ENCODE measurements at regions not wholly inside any gene's neighbourhood (a gene's known extent, or its start where the extent isn't known, plus 50 kb on each side); places are given as distances from the start of the nearest gene placed in this dataset.
"Not testable (repeated sequence)": the region's sequence is repeated elsewhere in the genome, so short reads cannot be mapped to it uniquely, and the experiment has no call there.

DNA sequence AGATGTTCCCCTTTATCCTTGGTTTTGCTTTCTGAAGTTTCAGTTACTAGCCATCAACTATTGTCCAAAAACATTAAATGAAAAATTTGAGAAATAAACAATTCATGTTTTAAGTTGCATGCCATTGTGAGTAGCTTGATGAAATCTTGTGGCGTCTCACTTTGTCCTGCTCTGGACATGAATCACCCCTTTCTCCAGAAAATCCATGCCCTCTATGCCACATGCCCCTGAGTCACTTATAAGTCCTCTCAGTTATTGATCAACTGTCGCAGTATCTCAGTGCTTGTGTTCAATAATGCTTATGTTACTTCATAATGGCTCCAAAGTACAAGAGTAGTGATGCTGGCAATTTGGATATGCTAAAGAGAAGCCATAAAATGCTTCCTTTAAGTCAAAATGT, 208.0 kb upstream of the FERD3L start:
- intact Hi-C loops (cut with DNase I; ENCODE audit: low total_unique reads) = no loop called here
- H3K36me3 ChIP-seq = no peaks in the 10 kb centered on the region
- no peak for DNase-seq
- H3K4me3 ChIP-seq = no peak overlapping the region
- no peak for TF ChIP-seq POLR2A (IDR thresholded peaks at IDR 0.05)
- TF ChIP-seq CTCF (IDR thresholded peaks at IDR 0.05 in 8 of 11, conservative IDR thresholded peaks at IDR 0.05 in 3 of 11) = no peak
- TF ChIP-seq POLR2AphosphoS5 (IDR thresholded peaks at IDR 0.05) = no peak
- 86 to 95% (median 91%) methylated on average over 2 of the region's 2 CpGs for WGBS, 5 donors
- no peaks in the 10 kb centered on the region for H3K27me3 ChIP-seq (replicated peaks in 1 of 7)
- H3K9me3 ChIP-seq = no peaks in the 10 kb centered on the region
- no peak overlapping the region for H3K27ac ChIP-seq
- H3K4me1 ChIP-seq = no peaks in the 10 kb centered on the region

DNA sequence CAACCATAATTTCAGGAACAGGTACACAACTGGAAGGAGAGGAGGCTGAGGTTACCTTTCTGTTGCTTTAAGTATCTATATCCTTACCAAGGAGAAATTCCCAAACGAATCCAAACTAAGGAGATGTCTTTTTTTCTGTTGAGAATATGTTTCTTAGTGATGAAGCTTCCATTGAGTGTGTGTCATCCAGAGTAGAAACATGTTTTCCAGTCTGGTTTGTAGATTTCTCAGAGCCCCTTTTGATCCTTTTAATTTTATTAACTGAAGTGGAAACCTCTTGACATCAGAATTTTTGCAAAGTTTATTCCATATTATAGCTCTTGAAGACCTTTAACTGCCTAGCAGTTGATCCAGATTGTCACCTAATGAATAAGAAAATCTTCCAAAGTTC, 207.1 kb upstream of the FERD3L start:
- no peak for DNase-seq
- no peak overlapping the region for H3K4me3 ChIP-seq
- H3K4me1 ChIP-seq = no peaks in the 10 kb centered on the region
- no peaks in the 10 kb centered on the region for H3K36me3 ChIP-seq
- intact Hi-C loops (cut with DNase I; ENCODE audit: low total_unique reads) = no loop called here
- TF ChIP-seq POLR2AphosphoS5 (IDR thresholded peaks at IDR 0.05) (no peak), POLR2A (IDR thresholded peaks at IDR 0.05) (no peak), CTCF (IDR thresholded peaks at IDR 0.05 in 8 of 11, conservative IDR thresholded peaks at IDR 0.05 in 3 of 11) (no peak)
- no peaks in the 10 kb centered on the region for H3K9me3 ChIP-seq
- WGBS, 5 donors = 14 to 53% (median 31%) methylated on average over 1 of the region's 1 CpG
- H3K27me3 ChIP-seq (replicated peaks in 1 of 7) = no peaks in the 10 kb centered on the region
- no peak overlapping the region for H3K27ac ChIP-seq

DNA sequence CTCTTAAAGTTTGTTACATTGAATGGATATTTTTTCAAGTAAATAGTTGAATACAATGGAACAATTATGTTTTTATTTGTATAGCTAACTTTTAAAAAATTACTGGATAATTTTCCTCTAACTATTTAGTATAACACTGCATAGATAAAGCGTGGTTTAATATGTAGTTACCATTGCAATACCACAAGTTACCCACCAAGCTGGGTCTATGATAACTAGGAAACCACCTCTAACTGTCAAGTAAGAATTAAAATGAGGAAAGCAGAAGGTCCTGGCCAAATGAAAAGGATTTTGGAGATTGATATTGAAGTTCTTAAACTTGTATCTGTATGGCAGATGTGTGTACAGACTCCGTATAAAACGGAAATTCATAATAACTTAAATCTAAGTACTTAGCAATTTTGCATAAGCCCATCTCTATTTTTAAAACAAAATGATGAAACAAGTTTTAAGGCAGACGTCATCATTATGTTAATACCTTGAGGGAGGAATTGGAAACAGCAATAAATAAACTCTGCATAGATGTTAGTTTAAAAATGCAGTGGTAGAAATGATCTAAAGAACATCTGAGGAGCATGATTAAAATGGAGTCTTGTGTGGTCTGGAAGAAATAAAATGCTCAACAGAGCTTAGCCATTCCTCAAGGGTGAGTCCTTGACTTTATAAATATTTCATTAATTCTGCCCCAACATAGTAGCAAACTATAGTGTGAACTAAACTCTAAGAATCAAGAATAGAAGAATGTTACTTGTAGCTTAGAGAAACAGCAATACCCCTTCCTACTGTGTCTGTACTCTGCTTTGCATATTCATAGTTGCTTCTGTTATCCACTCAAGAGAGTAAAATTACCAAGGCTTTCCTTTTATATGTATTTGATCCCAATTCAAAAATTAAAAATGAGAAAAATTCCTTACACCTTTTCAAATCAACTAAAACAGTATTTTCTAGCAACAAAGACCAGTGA, 206.4 kb upstream of the FERD3L start:
- intact Hi-C loops (cut with DNase I; ENCODE audit: low total_unique reads) = no loop called here
- 70 to 95% (median 85%) methylated on average over 4 of the region's 4 CpGs for WGBS, 5 donors
- H3K36me3 ChIP-seq = no peaks in the 10 kb centered on the region
- no peaks in the 10 kb centered on the region for H3K9me3 ChIP-seq
- no peaks in the 10 kb centered on the region for H3K4me1 ChIP-seq
- no peak for DNase-seq
- no peaks in the 10 kb centered on the region for H3K27me3 ChIP-seq (replicated peaks in 1 of 7)
- TF ChIP-seq POLR2A (IDR thresholded peaks at IDR 0.05) (no peak), POLR2AphosphoS5 (IDR thresholded peaks at IDR 0.05) (no peak), CTCF (IDR thresholded peaks at IDR 0.05 in 8 of 11, conservative IDR thresholded peaks at IDR 0.05 in 3 of 11) (no peak)
- no peak overlapping the region for H3K4me3 ChIP-seq
- H3K27ac ChIP-seq = no peak overlapping the region

GRCh38 chr7:19339512-19339911, 194.3 kb upstream of the FERD3L start:
- Histone ChIP-seq H3K4me1 (no peaks in the 10 kb centered on the region), H3K9me3 (peaks cover 0 to 12% (median 5%) of the 10 kb centered on the region in 8 donors), H3K4me3 (no peak overlapping the region), H3K36me3 (no peaks in the 10 kb centered on the region), H3K27me3 (replicated peaks in 1 of 7) (no peaks in the 10 kb centered on the region), H3K27ac (no peak overlapping the region)
- intact Hi-C loops (cut with DNase I; ENCODE audit: low total_unique reads) = no loop called here
- 87 to 95% (median 91%) methylated on average over 11 of the region's 11 CpGs for WGBS, 5 donors
- no peak for DNase-seq
- TF ChIP-seq POLR2AphosphoS5 (IDR thresholded peaks at IDR 0.05) = no peak
- TF ChIP-seq CTCF (IDR thresholded peaks at IDR 0.05 in 8 of 11, conservative IDR thresholded peaks at IDR 0.05 in 3 of 11) = no peak
- TF ChIP-seq POLR2A (IDR thresholded peaks at IDR 0.05) = no peak

DNA sequence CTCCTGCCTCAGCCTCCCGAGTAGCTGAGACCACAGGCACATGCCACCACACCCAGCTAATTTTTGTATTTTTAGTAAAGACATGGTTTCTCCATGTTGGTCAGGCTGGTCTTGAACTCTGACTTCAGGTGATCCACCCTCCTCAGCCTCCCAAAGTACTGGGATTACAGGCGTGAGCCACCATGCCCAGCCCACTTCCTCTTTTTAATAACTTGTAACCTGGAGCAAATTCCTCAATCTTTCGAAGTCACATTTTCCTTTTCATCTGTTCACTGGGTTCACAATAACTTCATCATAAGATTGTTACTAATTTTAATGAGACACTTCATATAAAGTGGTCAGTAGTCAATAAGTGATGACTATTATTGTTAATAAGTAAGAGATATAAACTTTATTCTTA, 193.3 kb upstream of the FERD3L start:
- H3K27me3 ChIP-seq (replicated peaks in 1 of 7); intact Hi-C loops (cut with DNase I; ENCODE audit: low total_unique reads); H3K4me1 ChIP-seq; H3K4me3 ChIP-seq; H3K27ac ChIP-seq; H3K36me3 ChIP-seq; DNase-seq: not testable (repeated sequence)
- 80 to 92% (median 85%) methylated on average over 3 of the region's 3 CpGs for WGBS, 5 donors
- peaks cover 0 to 12% (median 5%) of the 10 kb centered on the region in 8 donors for H3K9me3 ChIP-seq
